Neural progenitor cell (in vitro differentiated cells): ENCODE measurements at regions not wholly inside any gene's neighbourhood (a gene's known extent, or its start where the extent isn't known, plus 50 kb on each side); places are given as distances from the start of the nearest gene placed in this dataset.

Source experiments
- CTCF ChIP-seq: fragments of 200-600 bp; sonication (generic); IDR thresholded peaks from 2 replicates; pipeline ENCODE4 v1.5.1; 2017; ENCODE audit warnings: antibody characterized with exemption, mild to moderate bottlenecking
- EZH2 ChIP-seq: fragments of 200-600 bp; sonication (generic); IDR thresholded peaks from 2 replicates; pipeline ENCODE4 v1.6.1; 2017; ENCODE audit warnings: antibody characterized with exemption, mild to moderate bottlenecking, moderate library complexity

- TF ChIP-seq CTCF, result no peak
- TF ChIP-seq EZH2, result no peak
Measured at GRCh38 chr4:23706972-23707651, 182.7 kb downstream of the PPARGC1A start.
